HG03575 (cell line): ENCODE measurements at regions not wholly inside any gene's neighbourhood (a gene's known extent, or its start where the extent isn't known, plus 50 kb on each side); places are given as distances from the start of the nearest gene placed in this dataset.
A peak's percentile ranks its signal among the peaks of the same experiment; 100 is the strongest.

Experiments
- ATAC-seq: cut with Tn5 transposase; IDR thresholded peaks from one replicate; pipeline ENCODE4 v1.9.1; 2021; ENCODE audit not compliant: unreplicated experiment, insufficient number of reproducible peaks, low FRiP score; ENCODE audit errors: extremely low read depth

- no peak for ATAC-seq
These were observed 163.4 kb downstream of the UBE2E3 start for GRCh38 chr2:181143790-181144300.

GRCh38 chr2:181145645-181146044, 165.2 kb downstream of the UBE2E3 start:
- no peak for ATAC-seq

- no peak for ATAC-seq
These were observed 165.8 kb downstream of the UBE2E3 start for GRCh38 chr2:181146171-181146570.

- no peak for ATAC-seq
These were observed 168.7 kb downstream of the UBE2E3 start for GRCh38 chr2:181149056-181149455.

GRCh38 chr2:181152226-181152625, 171.8 kb downstream of the UBE2E3 start:
- no peak for ATAC-seq

- no peak for ATAC-seq
These were observed 172.3 kb downstream of the UBE2E3 start for GRCh38 chr2:181152701-181153100.

- ATAC-seq, result no peak
These were observed 173.5 kb downstream of the UBE2E3 start for GRCh38 chr2:181153886-181154285.

- ATAC-seq, result no peak
These were observed 176.9 kb downstream of the UBE2E3 start for GRCh38 chr2:181157326-181157725.

GRCh38 chr2:181158427-181158826, 178.0 kb downstream of the UBE2E3 start:
- ATAC-seq, result no peak

GRCh38 chr2:181161615-181162014, 181.2 kb downstream of the UBE2E3 start:
- no peak for ATAC-seq

GRCh38 chr2:181163139-181163538, 182.7 kb downstream of the UBE2E3 start:
- no peak for ATAC-seq

GRCh38 chr2:181163691-181164090, 183.3 kb downstream of the UBE2E3 start:
- no peak for ATAC-seq

- no peak for ATAC-seq
These were observed 184.3 kb downstream of the UBE2E3 start for GRCh38 chr2:181164699-181165098.

- peak; percentile 63 for ATAC-seq
These were observed 184.9 kb downstream of the UBE2E3 start for GRCh38 chr2:181165199-181165868.

- no peak for ATAC-seq
These were observed 189.1 kb downstream of the UBE2E3 start for GRCh38 chr2:181169503-181169902.

- no peak for ATAC-seq
These were observed 189.9 kb downstream of the UBE2E3 start for GRCh38 chr2:181170256-181170655.

- no peak for ATAC-seq
These were observed 192.3 kb downstream of the UBE2E3 start for GRCh38 chr2:181172676-181173075.

- no peak for ATAC-seq
These were observed 194.5 kb downstream of the UBE2E3 start for GRCh38 chr2:181174611-181175580.

GRCh38 chr2:181176540-181176939, 196.1 kb downstream of the UBE2E3 start:
- ATAC-seq, result no peak

GRCh38 chr2:181177376-181177775, 197.0 kb downstream of the UBE2E3 start:
- no peak for ATAC-seq
